Left lung (tissue), 4 donors: ENCODE measurements at regions not wholly inside any gene's neighbourhood (a gene's known extent, or its start where the extent isn't known, plus 50 kb on each side); places are given as distances from the start of the nearest gene placed in this dataset.

ENCODE experiments used
- ATAC-seq: fragments of 200-7000 bp; cut with Tn5 transposase; one replicate; pipeline ENCODE4 v1.9.1; 2020; ENCODE audit warnings: moderate library complexity
- DNase-seq, 4 donors: peaks; one replicate each; pipeline ENCODE4 v3.0.0-alpha.2; 2013 to 2020
- H3K27ac ChIP-seq, 2 donors: fragments of 200-600 bp; sonication (generic) in 1 of 2; one replicate each; pipeline versions ENCODE4 v1.5.0 to v1.8.0; 2020 to 2021
- H3K27me3 ChIP-seq, 2 donors: fragments of 200-600 bp; sonication (generic) in 1 of 2; one replicate each; pipeline versions ENCODE4 v1.5.0 to v1.8.0; 2020 to 2021
- H3K36me3 ChIP-seq, 2 donors: fragments of 200-600 bp; sonication (generic) in 1 of 2; one replicate each; pipeline versions ENCODE4 v1.5.0 to v1.8.0; 2020 to 2021
- H3K4me1 ChIP-seq, 2 donors: fragments of 200-600 bp; one replicate each; pipeline ENCODE4 v1.8.0; 2021
- H3K4me3 ChIP-seq, 2 donors: fragments of 200-600 bp; sonication (generic) in 1 of 2; one replicate each; pipeline versions ENCODE4 v1.5.0 to v1.8.0; 2020 to 2021; ENCODE audit warnings: mild to moderate bottlenecking in 1 of 2
- H3K9me3 ChIP-seq, 2 donors: fragments of 200-600 bp; sonication (generic) in 1 of 2; one replicate each; pipeline versions ENCODE4 v1.5.0 to v1.8.0; 2020 to 2021
- CTCF ChIP-seq, 2 donors: fragments of 200-600 bp; sonication (generic) in 1 of 2; IDR thresholded peaks; one replicate each; pipeline versions ENCODE4 v1.5.0 to v1.8.0; 2021; ENCODE audit warnings: antibody characterized with exemption in 2 of 2
- intact Hi-C, 2 donors: fragments of 100-400 bp; cut with DNase I; formaldehyde crosslinking; loops; one replicate each; pipeline versions ENCODE4 v1.11.2 to v1.14.2; 2022
- donor health status: DM: no; HTN: yes; CAD: no.
- donor health status: DM: no; HTN: no; CAD: no.

GRCh38 chr11:119832202-119832935, 103.4 kb upstream of the NECTIN1 start:
- TF ChIP-seq CTCF (IDR thresholded peaks at IDR 0.05) = no peak
- Histone ChIP-seq H3K36me3 (no peaks in the 10 kb centered on the region), H3K27ac (no peak overlapping the region), H3K4me3 (no peak overlapping the region), H3K9me3 (no peaks in the 10 kb centered on the region), H3K4me1 (no peaks in the 10 kb centered on the region), H3K27me3 (peaks cover 0 to 29% of the 10 kb centered on the region in 2 donors)
- ATAC-seq (peak; percentile 91), DNase-seq (peak in 3 of 4 donors; percentile 12 to 43 (median 37))
- intact Hi-C loops = no loop called here

- no peaks in the 10 kb centered on the region for H3K4me1 ChIP-seq
- H3K9me3 ChIP-seq = peaks cover 0 to 4% of the 10 kb centered on the region in 2 donors
- no peak for ATAC-seq
- no peak for DNase-seq
- H3K27me3 ChIP-seq = peaks cover 0 to 39% of the 10 kb centered on the region in 2 donors
- no peak overlapping the region for H3K27ac ChIP-seq
- H3K4me3 ChIP-seq = no peak overlapping the region
- no peak for TF ChIP-seq CTCF (IDR thresholded peaks at IDR 0.05)
- intact Hi-C loops = no loop called here
- no peaks in the 10 kb centered on the region for H3K36me3 ChIP-seq
Observed at GRCh38 chr11:119831011-119831410, 102.0 kb upstream of the NECTIN1 start.

- no peak for DNase-seq
- H3K27me3 ChIP-seq = peaks cover 0 to 41% of the 10 kb centered on the region in 2 donors
- H3K27ac ChIP-seq = no peak overlapping the region
- H3K9me3 ChIP-seq = peaks cover 0 to 4% of the 10 kb centered on the region in 2 donors
- no peaks in the 10 kb centered on the region for H3K36me3 ChIP-seq
- intact Hi-C loops = no loop called here
- ATAC-seq = no peak
- no peak overlapping the region for H3K4me3 ChIP-seq
- TF ChIP-seq CTCF (IDR thresholded peaks at IDR 0.05) = no peak
- H3K4me1 ChIP-seq = no peaks in the 10 kb centered on the region
Observed at GRCh38 chr11:119830400-119830799, 101.4 kb upstream of the NECTIN1 start.

GRCh38 chr11:119829402-119829801, 100.4 kb upstream of the NECTIN1 start:
- intact Hi-C loops = no loop called here
- Histone ChIP-seq H3K27ac (no peak overlapping the region), H3K36me3 (no peaks in the 10 kb centered on the region), H3K27me3 (peaks cover 0 to 42% of the 10 kb centered on the region in 2 donors), H3K4me1 (no peaks in the 10 kb centered on the region), H3K9me3 (peaks cover 0 to 4% of the 10 kb centered on the region in 2 donors), H3K4me3 (no peak overlapping the region)
- TF ChIP-seq CTCF (IDR thresholded peaks at IDR 0.05) = no peak
- no peak for ATAC-seq
- DNase-seq = peak in 1 of 4 donors; percentile 3

GRCh38 chr11:119828819-119829218, 99.8 kb upstream of the NECTIN1 start:
- ATAC-seq = no peak
- H3K4me1 ChIP-seq = no peaks in the 10 kb centered on the region
- H3K9me3 ChIP-seq = peaks cover 0 to 4% of the 10 kb centered on the region in 2 donors
- intact Hi-C loops = no loop called here
- no peak for TF ChIP-seq CTCF (IDR thresholded peaks at IDR 0.05)
- DNase-seq = no peak
- H3K27me3 ChIP-seq = peaks cover 0 to 47% of the 10 kb centered on the region in 2 donors
- no peak overlapping the region for H3K4me3 ChIP-seq
- no peaks in the 10 kb centered on the region for H3K36me3 ChIP-seq
- no peak overlapping the region for H3K27ac ChIP-seq
